ENCODE measurements at regions not wholly inside any gene's neighbourhood (a gene's known extent, or its start where the extent isn't known, plus 50 kb on each side); places are given as distances from the start of the nearest gene placed in this dataset.
"Not testable (repeated sequence)": the region's sequence is repeated elsewhere in the genome, so short reads cannot be mapped to it uniquely, and the experiment has no call there.

DNA sequence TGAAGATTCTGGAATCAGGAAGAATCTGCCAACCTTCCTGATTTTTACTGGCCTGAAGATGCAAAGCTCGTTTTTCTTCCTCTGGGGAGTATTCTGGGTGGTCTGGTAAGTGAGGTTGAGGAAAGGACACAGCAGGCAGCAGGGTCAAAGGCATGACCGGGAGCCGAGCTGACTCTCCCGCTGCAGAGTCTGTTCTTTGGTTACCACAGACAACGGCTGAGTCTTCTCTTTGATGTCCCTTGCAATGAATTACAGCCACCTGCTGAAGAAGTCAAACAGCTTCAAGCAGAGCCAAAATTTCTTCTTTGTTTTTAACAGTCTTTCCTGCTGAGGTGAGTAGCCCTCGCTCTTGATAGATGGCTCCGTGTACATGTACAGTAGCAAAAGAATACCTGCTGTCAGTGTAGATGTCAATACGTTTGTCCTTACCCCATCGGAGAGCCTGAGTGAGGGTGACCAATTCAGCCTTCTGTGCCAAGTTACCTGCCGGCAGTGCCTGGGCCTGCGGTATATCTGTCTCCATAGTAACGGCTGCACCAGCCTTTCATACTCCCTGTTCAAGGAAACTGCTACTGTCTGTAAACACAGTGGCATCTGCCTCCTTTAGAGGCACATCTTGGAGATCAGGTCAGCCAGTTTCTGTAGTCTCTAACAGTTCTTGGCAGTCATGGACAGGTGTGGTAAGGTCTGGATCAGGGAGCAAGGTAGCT lies 76.4 kb downstream of the PRR15 start:
- no peak overlapping the region for H3K4me3 ChIP-seq (ENCODE audit: control insufficient read depth, low read depth, low read length)
- no peak for DNase-seq (ENCODE audit: low read depth)
- no peak for TF ChIP-seq CTCF (IDR thresholded peaks at IDR 0.05; ENCODE audit: control insufficient read depth, insufficient read depth, low read depth, low read length, missing control alignments)

- TF ChIP-seq CTCF (IDR thresholded peaks at IDR 0.05; ENCODE audit: control insufficient read depth, insufficient read depth, low read depth, low read length, missing control alignments): no peak
- H3K4me3 ChIP-seq (ENCODE audit: control insufficient read depth, low read depth, low read length): no peak overlapping the region
- DNase-seq (ENCODE audit: low read depth): no peak
Observed at GRCh38 chr7:29641651-29642050, 78.0 kb downstream of the PRR15 start.

DNA sequence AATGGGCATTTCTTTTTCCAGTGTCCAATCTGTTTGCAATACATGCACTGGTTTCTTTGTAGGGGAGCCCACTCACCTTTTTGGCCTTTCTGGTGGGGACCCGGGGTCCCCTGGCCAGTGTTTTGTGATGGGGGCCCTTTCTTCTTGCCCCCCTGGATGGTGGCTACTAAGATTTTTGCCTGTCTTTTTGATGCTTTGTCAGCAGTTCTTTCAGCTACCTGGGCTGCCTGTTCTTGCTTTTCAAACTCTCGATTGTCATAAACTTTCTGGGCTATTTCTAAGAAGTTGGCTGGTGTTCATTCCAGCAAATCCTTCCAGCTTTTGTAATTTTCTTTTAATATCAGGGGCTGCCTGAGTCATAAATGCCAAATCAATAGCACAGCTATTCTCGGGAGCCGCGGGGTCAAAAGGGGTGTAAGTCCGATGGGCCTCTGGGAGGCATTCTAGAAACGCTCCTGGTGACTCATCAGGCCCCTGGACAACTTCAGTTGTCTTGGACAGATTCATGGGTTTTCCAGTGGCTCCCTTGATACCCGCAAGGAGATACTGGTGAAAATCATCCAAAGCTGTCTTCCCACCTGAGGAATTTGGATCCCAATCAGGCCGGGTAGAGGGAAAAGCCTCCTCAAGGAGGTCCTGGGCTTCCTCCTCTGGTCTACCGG lies 79.0 kb downstream of the PRR15 start:
- no peak overlapping the region for H3K4me3 ChIP-seq (ENCODE audit: control insufficient read depth, low read depth, low read length)
- no peak for DNase-seq (ENCODE audit: low read depth)
- no peak for TF ChIP-seq CTCF (IDR thresholded peaks at IDR 0.05; ENCODE audit: control insufficient read depth, insufficient read depth, low read depth, low read length, missing control alignments)

GRCh38 chr7:29646116-29646515 lies 82.5 kb downstream of the PRR15 start:
- not testable (repeated sequence) for DNase-seq (ENCODE audit: low read depth); H3K4me3 ChIP-seq (ENCODE audit: control insufficient read depth, low read depth, low read length)

GRCh38 chr7:29647020-29647654 lies 83.5 kb downstream of the PRR15 start:
- TF ChIP-seq CTCF (IDR thresholded peaks at IDR 0.05; ENCODE audit: control insufficient read depth, insufficient read depth, low read depth, low read length, missing control alignments): no peak
- no peak overlapping the region for H3K4me3 ChIP-seq (ENCODE audit: control insufficient read depth, low read depth, low read length)
- DNase-seq (ENCODE audit: low read depth): no peak

DNA sequence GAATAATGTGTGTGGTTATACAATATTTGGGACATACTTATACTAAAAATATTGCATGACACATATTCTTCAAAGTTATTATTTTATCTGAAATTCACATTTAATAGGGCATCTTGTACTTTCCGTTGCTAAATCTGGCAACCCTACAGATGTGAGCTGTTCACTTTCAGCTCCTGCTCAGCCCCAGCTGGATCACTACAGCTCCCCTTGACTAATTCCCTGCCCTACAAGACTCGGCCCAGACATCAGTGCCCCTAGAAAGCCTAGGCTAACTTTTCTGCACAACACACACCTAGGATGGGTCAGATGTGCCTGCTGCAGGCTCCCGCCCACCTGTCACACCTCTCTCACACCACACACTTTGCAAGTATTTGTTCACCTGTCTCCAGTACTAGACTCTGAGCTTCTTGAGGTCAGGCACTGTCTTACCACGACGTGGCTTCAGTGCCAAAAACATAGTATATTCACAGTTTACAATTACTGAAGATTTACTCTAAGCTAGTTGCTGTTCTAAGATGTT lies 84.1 kb downstream of the PRR15 start:
- H3K4me3 ChIP-seq (ENCODE audit: control insufficient read depth, low read depth, low read length); DNase-seq (ENCODE audit: low read depth): not testable (repeated sequence)

GRCh38 chr7:29649028-29649716 lies 85.5 kb downstream of the PRR15 start:
- TF ChIP-seq CTCF (IDR thresholded peaks at IDR 0.05; ENCODE audit: control insufficient read depth, insufficient read depth, low read depth, low read length, missing control alignments): no peak
- no peak for DNase-seq (ENCODE audit: low read depth)
- no peak overlapping the region for H3K4me3 ChIP-seq (ENCODE audit: control insufficient read depth, low read depth, low read length)

Measured in AG09309 (cell line).